ENCODE measurements at regions not wholly inside any gene's neighbourhood (a gene's known extent, or its start where the extent isn't known, plus 50 kb on each side); places are given as distances from the start of the nearest gene placed in this dataset.

- dilution Hi-C loops (cut with HindIII; ENCODE audit: low sequenced_read_pairs, unreplicated experiment) (no loop called here), intact Hi-C loops (cut with micrococcal nuclease) (no loop called here)
- peak; percentile 44; the same call in 1 of the 2 replicates for ATAC-seq (ENCODE audit: low read depth)
Observed at GRCh38 chr15:84112025-84112424, 123.5 kb upstream of the GOLGA6L4 start.

More at GRCh38 chr15:84112025-84112424, 123.5 kb upstream of the GOLGA6L4 start:
- Histone ChIP-seq H4K20me1 (ENCODE audit: insufficient read depth, low read length) (no peaks in the 10 kb centered on the region), H2BK5ac (ENCODE audit: low read depth, low read length, poor library complexity, severe bottlenecking) (no peak overlapping the region), H3K4ac (ENCODE audit: low read depth, low read length) (no peak overlapping the region), H2BK15ac (ENCODE audit: low read depth, low read length) (no peak overlapping the region), H3K56ac (ENCODE audit: extremely low read depth, insufficient read depth, low read length) (no peak overlapping the region), H3K9me3 (ENCODE audit: control insufficient read depth, insufficient read depth, low read length) (no peaks in the 10 kb centered on the region), H3K79me1 (ENCODE audit: low read depth in 1 of 2, low read length in 2 of 2) (no peaks in the 10 kb centered on the region), H4K91ac (ENCODE audit: insufficient read depth, low read depth, low read length) (no peak overlapping the region), H2AK9ac (replicated peaks; ENCODE audit: low read depth, low read length, poor library complexity) (no peak overlapping the region), H2AK5ac (ENCODE audit: low read depth, low read length) (no peak overlapping the region), H4K5ac (ENCODE audit: low read depth, low read length) (no peak overlapping the region), H4K8ac (ENCODE audit: low read depth in 2 of 2, low read length in 2 of 2) (no peak overlapping the region), H3K36me3 (ENCODE audit: control insufficient read depth, insufficient read depth, low read length) (no peaks in the 10 kb centered on the region), H3K14ac (replicated peaks; ENCODE audit: low read depth, low read length) (no peak overlapping the region), H3K4me2 (ENCODE audit: low read depth, low read length) (no peak overlapping the region), H3K9ac (ENCODE audit: low read depth, low read length) (no peak overlapping the region), H2AFZ (replicated peaks; ENCODE audit: low read length, poor library complexity) (no peak overlapping the region), H2BK120ac (ENCODE audit: low read depth, low read length) (no peak overlapping the region), H3K4me3 (ENCODE audit: insufficient read depth, low read depth, low read length) (no peak overlapping the region), H3K18ac (ENCODE audit: low read depth, low read length) (no peak overlapping the region), H3K27me3 (ENCODE audit: control insufficient read depth, insufficient read depth, low read length) (no peaks in the 10 kb centered on the region), H3K27ac (ENCODE audit: insufficient read depth, low read length) (no peak overlapping the region), H2BK20ac (ENCODE audit: low read depth, low read length) (no peak overlapping the region), H3K9me1 (ENCODE audit: insufficient read depth, low read length) (no peaks in the 10 kb centered on the region), H3K23ac (ENCODE audit: low read depth, low read length) (no peak overlapping the region), H3K4me1 (ENCODE audit: control insufficient read depth, insufficient read depth, low read length) (no peaks in the 10 kb centered on the region)
- in situ Hi-C loops (cut with MboI; ENCODE audit: low sequenced_read_pairs), result no loop called here
- no TSS peak for BruUV-seq (replicated peaks)
- peak; percentile 12 for DNase-seq
- POLR2A ChIA-PET (ENCODE audit: unreplicated experiment), result no interaction called here
- peak; percentile 48; the same call in 1 of the 2 replicates for TF ChIP-seq FOS (IDR thresholded peaks at IDR 0.05; ENCODE audit: low read depth, low read length)
- no peak for TF ChIP-seq RFX5 (IDR thresholded peaks at IDR 0.05; ENCODE audit: low read depth, low read length)
- TF ChIP-seq MAZ (IDR thresholded peaks at IDR 0.05; ENCODE audit: borderline replicate concordance, low read depth, low read length), result no peak
- CTCF ChIA-PET, result interaction anchor here (0.6 kb wide), 1 partner anchor 18 kb away, joined by 3 read pairs; no protein-coding TSS in a partner anchor
